Body of pancreas (tissue), 4 donors: ENCODE measurements at regions not wholly inside any gene's neighbourhood (a gene's known extent, or its start where the extent isn't known, plus 50 kb on each side); places are given as distances from the start of the nearest gene placed in this dataset.

Experiments
- CTCF ChIP-seq, 7 experiments: fragments of 450-650 bp in 4 of 7; fragments of 200-600 bp in 3 of 7; sonication (generic) in 3 of 7; IDR thresholded peaks; one replicate each; pipeline ENCODE4 v1.5.1; 2016 to 2019; ENCODE audit warnings: antibody characterized with exemption in 7 of 7
- POLR2A ChIP-seq, 3 donors: fragments of 450-650 bp; IDR thresholded peaks; one replicate each; pipeline ENCODE4 v1.6.1; 2016; ENCODE audit warnings: antibody characterized with exemption in 3 of 3, mild to moderate bottlenecking in 2 of 3

- TF ChIP-seq CTCF (IDR thresholded peaks at IDR 0.05) (no peak), POLR2A (IDR thresholded peaks at IDR 0.05) (no peak)
Measured at GRCh38 chr2:175755656-175756386, 246.2 kb downstream of the LNPK start.
